Stimulated activated CD4-positive, alpha-beta T cell treated with anti-CD3 and anti-CD28 coated beads, TNF-alpha, amount 100 ng/mL, for 1 hour (primary cell): ENCODE measurements at regions not wholly inside any gene's neighbourhood (a gene's known extent, or its start where the extent isn't known, plus 50 kb on each side); places are given as distances from the start of the nearest gene placed in this dataset.

Source experiments
- DNase-seq, 3 donors: peaks; one replicate each; pipeline ENCODE4 v3.0.0-alpha.2; 2020; ENCODE audit warnings: low read depth in 3 of 3, low spot score in 1 of 3

GRCh38 chr22:47665151-47665550 lies 902.7 kb downstream of the TBC1D22A start:
- no peak for DNase-seq

- DNase-seq: no peak
Observed at GRCh38 chr22:47663615-47664605, 901.5 kb downstream of the TBC1D22A start.

GRCh38 chr22:47659467-47660223 lies 897.2 kb downstream of the TBC1D22A start:
- no peak for DNase-seq

- no peak for DNase-seq
Observed at GRCh38 chr22:47658182-47658581, 895.7 kb downstream of the TBC1D22A start.

- no peak for DNase-seq
Observed at GRCh38 chr22:47657224-47657623, 894.8 kb downstream of the TBC1D22A start.

GRCh38 chr22:47656806-47657205 lies 894.4 kb downstream of the TBC1D22A start:
- no peak for DNase-seq

- DNase-seq: no peak
Observed at GRCh38 chr22:47655930-47656329, 893.5 kb downstream of the TBC1D22A start.

- no peak for DNase-seq
Observed at GRCh38 chr22:47654922-47655491, 892.6 kb downstream of the TBC1D22A start.

- DNase-seq: no peak
Observed at GRCh38 chr22:47653921-47654320, 891.5 kb downstream of the TBC1D22A start.

- no peak for DNase-seq
Observed at GRCh38 chr22:47651216-47651987, 889.0 kb downstream of the TBC1D22A start.

- DNase-seq: no peak
Observed at GRCh38 chr22:47647720-47648119, 885.3 kb downstream of the TBC1D22A start.

- no peak for DNase-seq
Observed at GRCh38 chr22:47647181-47647580, 884.7 kb downstream of the TBC1D22A start.

GRCh38 chr22:47645923-47646322 lies 883.5 kb downstream of the TBC1D22A start:
- no peak for DNase-seq

GRCh38 chr22:47645450-47645914 lies 883.0 kb downstream of the TBC1D22A start:
- DNase-seq: no peak

GRCh38 chr22:47634347-47634746 lies 871.9 kb downstream of the TBC1D22A start:
- DNase-seq: no peak

- DNase-seq: no peak
Observed at GRCh38 chr22:47633111-47633510, 870.7 kb downstream of the TBC1D22A start.

- DNase-seq: no peak
Observed at GRCh38 chr22:47632701-47633100, 870.3 kb downstream of the TBC1D22A start.

- no peak for DNase-seq
Observed at GRCh38 chr22:47631571-47632102, 869.2 kb downstream of the TBC1D22A start.

GRCh38 chr22:47630741-47631534 lies 868.5 kb downstream of the TBC1D22A start:
- DNase-seq: no peak
